GM21526 (cell line): ENCODE measurements at regions not wholly inside any gene's neighbourhood (a gene's known extent, or its start where the extent isn't known, plus 50 kb on each side); places are given as distances from the start of the nearest gene placed in this dataset.
"Not testable (repeated sequence)": the region's sequence is repeated elsewhere in the genome, so short reads cannot be mapped to it uniquely, and the experiment has no call there.

Experiments used
- ATAC-seq: cut with Tn5 transposase; IDR thresholded peaks from one replicate; pipeline ENCODE4 v1.9.1; 2021; ENCODE audit warnings: moderate library complexity; ENCODE audit not compliant: unreplicated experiment, low FRiP score

DNA sequence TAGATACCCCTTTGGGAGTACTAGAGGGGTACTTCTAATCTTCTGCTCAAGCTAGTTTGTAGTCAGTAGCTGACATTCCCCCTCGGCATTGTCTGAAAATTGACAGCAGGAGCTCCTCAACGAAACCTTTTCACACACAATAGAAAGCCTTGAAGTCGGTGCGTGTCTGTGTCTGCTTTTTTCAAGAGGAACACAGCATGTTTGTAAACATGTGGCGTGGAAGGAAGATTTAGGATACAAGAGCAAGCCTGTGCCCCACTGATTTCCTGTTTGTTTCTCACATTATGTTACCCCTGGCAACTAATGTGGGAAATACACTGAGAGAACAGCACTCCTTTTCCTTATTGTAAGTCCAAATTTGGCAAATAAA is 252.6 kb downstream of the ANKRD50 start:
- ATAC-seq = no peak

DNA sequence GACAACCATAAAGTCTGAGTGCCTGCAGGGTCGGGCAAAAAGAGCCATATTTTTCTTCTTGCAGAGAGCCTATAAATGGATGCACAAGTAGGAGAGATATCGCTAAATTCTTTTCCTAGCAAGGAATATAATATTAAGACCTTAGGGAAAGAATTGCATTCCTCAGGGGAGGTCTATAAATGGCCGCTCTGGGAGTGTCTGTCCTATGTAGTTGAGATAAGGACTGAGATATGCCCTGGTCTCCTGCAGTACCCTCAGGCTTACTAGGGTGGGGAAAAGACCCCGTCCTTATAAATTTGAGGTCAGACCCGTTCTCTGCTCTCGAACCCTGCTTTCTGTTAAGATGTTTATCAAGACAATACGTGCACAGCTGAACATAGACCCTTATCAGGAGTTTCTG is 250.9 kb downstream of the ANKRD50 start:
- ATAC-seq = not testable (repeated sequence)

DNA sequence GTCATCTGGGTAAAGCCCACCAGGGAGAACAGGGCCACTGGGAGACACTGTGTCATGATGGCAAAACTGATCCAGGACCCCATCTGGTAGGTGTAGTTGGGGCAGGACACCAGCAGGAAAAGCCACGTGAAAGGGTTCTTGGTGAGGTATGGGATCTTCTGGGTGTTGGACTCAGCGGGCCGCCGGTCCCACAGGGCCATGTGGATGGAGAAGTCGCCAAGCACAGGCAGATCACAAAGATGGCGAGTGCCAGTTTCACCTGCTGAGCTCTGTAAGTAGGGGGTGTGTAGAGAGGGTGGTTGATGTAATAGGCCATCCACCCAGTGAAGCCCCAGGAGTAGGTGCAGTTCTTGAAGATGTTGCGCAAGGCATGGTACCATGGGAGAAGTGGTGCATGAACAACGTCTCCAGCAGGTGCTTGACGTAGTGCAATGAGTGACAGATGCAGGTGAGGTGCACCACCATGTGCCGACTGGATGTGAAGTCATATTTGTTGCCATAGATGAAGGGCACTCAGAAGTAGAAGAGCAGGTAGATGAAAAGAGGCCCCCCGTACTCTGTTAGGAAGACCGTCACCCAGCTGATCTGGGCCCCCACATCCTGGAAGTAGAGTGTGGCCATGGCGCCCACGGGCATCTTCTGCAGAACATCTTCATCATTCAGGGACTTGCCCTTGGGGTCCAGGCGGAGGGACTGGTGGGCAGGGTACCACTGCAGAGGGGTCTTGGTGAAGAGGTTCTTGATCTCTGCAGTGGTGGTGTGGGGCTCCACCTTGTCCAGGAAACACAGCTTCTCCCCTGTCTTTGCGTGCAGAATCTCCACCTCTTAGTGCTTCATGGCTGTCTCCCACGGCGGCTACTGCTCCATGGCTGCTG is 249.3 kb downstream of the ANKRD50 start:
- ATAC-seq = no peak

DNA sequence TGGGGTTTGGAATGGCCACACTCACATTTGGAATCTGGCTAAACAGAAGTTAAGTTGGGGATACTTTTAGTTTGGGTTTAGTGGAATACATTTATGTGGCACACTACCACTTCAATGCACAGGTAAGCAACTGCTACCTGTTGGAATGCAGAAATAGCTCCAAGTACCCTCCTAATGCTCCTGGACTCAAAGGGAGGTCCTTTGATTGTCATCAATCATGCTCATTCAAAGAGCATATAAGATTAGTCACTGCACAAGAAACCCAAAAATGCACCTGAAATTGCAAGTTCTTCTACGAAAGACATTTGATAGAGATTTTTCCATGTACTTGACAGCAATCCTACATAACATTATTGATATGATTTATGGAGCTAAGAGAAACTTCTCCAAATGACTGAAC is 247.7 kb downstream of the ANKRD50 start:
- ATAC-seq = no peak

DNA sequence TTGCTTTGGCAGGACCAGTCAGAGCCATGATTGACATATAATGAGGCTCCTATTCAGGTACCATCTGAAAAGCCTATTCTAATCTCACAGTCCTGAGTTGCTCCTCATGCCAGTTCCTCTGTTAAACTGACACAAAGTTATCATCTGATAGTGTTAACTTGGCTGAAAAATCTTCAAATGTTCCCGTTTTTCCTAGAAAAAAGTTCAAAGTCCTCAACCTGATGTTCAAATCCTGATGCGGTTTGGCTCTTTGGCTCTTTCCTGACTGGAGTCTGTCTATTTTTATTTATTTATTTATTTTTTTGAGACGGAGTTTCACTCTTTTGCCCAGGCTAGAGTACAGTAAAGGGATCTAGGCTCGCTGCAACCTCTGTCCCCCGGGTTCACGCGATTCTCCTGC is 244.2 kb downstream of the ANKRD50 start:
- ATAC-seq = no peak

DNA sequence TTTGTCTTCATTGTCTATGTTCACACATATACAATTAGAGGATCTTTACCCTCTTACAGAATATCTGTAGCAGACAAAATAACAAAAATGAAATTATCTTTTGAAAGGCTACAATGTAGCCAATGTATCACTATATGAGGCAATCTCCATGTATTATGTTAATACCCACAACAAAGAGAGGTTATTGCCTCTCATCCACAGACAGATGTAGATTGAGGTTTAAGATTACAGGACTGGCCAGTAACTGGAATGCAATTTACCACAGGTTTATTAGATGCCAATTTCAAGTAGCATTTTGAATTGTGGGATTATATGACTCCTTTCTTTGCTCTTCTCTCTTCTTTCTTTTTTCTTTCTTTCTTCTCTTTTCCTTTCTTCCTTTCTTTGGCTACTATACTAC is 242.6 kb downstream of the ANKRD50 start:
- ATAC-seq = no peak

DNA sequence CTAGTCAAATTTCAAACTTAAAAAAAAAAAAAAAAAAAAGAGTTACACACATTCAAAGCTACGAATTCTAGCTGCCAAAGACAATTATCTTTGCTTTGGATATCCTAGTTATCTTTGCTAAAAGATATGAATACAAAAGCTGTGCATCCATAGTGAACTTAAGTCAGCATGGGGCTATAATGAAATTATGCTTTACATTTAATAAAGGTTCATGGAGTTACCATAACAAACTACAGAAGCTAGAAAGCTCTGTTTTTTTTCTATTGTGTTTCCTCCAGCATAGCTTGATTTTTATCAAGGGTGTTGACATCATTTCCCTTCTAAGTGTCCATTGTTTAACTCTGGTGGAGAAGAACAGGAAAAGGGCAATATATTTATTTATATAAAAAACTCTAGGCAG is 234.1 kb downstream of the ANKRD50 start:
- ATAC-seq = no peak

DNA sequence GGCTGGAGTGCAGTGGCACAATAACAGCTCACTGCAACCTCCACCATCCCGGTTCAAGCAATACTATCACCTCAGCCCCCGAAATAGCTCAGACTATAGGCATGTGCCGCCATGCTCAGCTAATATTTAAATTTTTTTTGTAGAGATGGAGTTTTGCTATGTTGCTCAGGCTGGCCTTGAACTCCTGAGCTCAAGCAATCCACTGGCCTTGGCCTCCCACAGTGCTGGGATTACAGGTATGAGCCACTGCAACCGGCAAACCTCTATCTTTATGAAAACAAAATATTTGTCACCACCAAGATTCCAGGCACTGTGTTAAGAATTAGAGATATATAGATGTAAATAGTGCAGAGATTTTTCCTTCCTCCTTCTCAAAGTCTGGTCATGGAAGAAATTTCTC is 232.5 kb downstream of the ANKRD50 start:
- no peak for ATAC-seq

DNA sequence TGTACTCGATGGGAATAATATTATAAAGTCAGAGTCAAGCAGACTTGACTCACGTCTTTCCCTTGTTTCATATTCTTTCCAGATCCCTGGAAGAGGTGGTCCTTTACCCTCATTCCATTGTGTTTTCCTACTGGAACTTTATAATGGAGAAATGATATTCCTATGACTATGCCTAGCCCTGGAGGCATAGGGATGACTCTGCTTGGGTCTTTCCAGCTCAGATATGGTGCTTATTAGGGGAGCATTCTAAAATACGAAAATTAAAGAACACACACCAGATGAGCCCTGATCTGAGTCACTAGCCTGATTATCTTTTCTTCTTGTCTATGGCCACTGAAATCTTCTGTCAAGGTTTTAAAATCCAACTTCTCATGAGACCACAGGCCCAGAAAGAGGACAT is 231.4 kb downstream of the ANKRD50 start:
- ATAC-seq = no peak

DNA sequence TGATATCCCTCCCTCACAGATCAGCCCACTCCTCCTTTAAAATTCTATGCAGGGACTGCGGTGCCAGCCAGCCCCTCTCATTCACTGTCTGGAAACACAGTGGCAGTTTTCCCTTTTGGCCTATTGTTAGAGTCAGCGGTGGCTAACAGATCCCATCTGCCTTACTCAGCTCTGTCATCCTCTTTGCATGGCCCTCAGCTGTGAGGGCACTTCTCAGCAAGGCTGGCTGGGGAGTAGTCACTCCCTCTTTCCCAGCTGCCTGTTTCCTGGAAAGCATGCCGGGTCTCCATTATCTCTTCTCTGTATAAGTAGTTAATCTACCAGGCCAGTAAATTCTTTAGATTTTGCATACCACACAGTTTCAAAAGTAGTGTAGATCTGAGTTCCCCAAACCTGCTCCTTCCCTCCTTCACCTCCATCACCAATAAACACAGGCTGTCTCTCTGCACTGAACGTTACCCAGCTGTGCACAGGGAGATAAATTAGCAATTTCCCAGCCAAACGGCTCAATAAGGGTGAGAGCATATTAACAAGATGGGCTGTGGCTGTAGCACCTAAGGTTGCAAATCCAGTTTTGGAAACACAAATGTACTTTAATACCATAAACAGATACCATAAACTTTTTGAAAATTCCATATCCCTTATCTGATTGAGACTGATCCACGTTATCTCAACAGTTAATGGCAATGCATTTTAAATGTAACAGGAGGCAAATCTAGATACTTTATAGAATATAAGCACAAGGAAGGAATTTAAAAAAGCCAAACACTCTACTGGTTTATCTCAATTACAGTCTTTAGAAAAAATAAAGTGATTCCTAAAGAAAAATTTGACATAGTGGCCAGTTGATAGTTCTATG is 229.3 kb downstream of the ANKRD50 start:
- ATAC-seq = no peak

DNA sequence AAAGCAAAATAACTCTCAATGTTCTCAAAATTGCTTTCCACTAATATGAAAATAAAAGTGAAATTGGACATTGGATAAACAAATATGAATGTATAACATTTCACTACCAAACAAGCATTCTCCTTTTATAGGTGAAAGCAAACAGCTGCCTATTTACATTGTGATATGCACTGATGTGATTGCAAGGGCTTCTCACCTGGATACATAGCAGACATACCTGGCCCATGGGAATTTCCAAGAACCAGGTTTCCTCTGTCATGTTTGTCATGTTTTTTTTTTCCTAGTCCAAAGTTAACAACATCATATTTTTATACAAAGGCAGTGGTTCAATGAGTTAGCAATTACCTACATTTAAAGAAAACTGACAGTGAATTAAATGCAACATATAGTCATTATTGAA is 228.5 kb downstream of the ANKRD50 start:
- no peak for ATAC-seq

DNA sequence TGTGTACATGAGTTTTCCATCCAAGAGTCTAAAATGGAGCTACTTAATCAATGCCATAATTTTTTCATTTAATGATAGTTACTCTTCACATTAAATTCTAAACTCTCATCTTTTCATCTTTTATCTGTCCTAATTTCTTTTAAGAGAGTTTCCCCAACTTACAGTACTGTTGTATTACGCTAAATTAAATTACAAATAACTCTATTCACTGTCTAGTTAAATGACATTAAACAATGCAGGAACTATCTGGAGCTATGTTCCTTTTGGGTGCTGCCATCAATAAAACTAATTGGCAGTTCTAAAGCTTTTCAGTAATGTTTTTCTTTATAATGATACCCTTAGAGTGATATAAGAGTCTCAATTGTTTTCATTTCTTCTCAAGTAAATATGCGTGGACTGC is 227.6 kb downstream of the ANKRD50 start:
- ATAC-seq = no peak

DNA sequence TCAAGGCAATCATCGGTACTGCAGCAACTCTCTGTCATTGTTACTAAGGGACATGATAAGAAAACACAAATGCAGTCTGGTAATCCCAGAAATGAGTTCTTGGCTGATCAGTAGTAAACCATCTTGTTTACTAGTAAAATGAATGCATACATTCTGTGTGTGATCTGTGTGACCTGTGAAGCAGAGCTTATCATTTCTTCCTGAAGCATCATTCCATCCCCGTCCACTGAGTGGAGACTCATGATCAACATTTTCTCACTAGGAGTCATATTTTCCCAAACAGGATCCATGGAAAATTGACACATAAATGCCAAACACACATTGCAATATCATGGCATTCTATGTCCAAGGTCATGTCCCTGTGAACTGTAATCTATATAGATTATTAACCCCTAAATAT is 226.1 kb downstream of the ANKRD50 start:
- no peak for ATAC-seq

DNA sequence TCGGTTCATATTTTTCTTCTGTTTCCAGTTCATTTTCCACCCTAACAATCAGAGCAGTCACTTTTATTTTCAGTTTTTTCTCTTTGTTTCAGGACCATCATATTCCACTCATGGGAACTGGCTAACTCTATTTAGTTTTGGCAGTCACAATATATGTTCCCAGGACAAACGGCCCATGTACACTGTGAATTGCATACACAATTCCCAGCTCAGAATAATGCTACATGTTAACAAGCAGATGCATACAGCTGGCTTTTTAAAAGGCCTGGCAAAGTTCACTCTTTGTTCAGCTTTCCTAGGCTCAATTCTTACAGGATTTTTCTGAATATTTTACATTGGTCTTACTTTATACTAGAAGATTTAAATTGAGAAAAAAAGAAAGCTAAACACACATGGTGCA is 224.9 kb downstream of the ANKRD50 start:
- no peak for ATAC-seq

DNA sequence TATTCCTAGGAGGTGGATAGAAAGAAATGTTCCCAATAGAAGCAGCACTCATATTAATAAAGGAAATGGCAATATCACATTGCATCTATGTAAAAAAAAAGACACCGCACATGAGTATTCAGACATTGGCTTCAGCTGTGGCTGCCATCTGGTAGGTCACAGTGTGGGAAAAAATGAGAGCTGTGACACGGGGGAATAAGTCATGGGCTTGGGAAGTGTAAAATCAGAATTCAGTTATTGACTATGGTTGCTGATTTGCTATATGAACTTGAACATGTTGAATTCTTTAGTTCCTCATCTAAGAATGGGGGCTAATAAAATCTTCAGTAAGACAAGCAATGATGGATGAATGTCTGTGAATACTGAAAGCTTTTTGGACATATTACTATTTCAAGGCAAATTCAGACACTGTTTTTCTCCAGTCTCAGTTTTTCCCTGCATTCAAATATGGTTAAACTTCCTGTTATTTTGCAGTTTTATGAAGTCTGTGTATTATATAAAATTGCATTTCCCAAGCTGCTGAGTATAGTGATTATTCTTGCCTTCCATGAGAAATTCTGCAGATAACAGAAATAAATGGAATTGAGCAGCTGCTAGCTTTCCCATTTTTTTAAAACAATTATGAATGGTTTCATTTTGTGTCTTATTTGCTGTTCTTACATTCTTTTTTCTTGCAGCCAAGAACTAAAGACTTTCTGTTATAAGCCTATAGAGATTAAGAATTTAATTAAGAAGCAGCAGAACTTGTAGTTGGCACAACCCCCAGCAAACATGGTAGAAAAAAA is 221.0 kb downstream of the ANKRD50 start:
- ATAC-seq = no peak

DNA sequence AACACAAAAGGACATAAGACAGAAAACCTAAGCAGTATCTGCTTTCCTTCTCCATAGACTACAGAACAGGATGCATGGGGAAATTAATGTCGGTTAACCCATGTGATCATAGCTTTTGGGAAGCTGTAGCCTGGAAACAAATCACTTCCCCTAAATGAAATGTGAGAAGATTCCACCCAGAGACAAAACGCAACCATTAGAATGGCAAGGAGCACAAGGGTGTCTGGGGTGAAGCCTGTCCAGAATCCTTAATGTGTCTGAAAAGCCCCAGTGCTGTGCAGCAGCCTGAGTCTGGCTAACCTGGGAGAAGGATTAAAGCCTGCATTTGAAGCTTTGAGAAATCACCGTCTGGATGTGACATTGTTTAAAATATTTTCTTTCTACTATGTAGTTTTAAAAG is 213.3 kb downstream of the ANKRD50 start:
- ATAC-seq = no peak

DNA sequence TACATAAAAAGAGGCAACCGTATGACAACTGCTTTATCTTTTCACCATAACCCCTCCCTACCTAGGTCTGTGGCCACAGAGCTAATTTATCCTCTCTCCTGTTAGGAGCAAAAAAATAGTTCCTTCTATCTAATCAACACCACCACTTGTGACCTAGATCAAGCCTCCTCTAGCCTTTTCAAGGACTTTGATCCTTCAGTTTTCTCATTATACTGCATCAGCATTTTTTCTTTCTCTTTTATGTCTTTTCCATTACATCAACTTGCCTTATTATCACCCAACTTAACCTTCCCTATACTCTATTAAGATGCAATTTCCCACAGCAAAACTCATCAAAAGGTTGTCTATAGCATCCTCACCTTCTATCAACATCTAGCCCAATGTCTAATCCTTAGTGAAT is 211.0 kb downstream of the ANKRD50 start:
- ATAC-seq = no peak

DNA sequence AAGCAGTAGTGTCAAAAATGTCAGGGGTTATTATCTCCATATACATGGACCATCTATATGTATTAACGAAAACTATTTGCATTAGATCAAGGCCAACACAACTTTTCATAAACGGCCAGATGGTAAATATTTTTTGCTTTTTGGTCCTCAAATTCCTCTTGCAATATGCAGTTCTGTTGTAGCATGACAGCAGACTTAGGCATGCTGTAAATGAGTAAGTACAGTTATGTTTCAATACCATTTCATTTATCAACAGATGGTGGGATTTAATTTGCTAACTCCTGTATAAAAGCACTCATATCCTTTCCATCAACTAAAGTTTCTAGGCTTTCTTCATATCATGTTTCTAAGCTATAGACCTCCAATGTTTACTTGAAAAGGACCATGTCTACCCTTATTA is 208.1 kb downstream of the ANKRD50 start:
- no peak for ATAC-seq

DNA sequence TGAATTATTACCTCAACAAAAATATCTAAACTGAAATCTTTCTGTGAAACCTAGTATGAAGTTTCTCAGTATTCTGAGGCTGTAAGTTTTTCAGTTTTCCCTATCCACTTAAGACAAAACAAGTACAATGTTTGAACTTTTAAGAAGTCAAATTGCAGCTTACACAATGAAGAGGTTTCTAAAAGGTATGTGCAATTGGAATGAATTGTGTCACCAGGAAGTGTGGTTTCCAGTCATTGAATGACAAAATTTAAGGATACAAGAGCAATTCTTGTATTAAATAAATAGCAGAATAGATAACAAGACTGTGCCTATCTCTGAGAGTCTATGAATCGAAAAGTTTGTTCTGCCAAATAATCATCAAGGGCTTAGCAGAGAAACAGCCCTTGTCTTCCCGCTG is 207.3 kb downstream of the ANKRD50 start:
- no peak for ATAC-seq

DNA sequence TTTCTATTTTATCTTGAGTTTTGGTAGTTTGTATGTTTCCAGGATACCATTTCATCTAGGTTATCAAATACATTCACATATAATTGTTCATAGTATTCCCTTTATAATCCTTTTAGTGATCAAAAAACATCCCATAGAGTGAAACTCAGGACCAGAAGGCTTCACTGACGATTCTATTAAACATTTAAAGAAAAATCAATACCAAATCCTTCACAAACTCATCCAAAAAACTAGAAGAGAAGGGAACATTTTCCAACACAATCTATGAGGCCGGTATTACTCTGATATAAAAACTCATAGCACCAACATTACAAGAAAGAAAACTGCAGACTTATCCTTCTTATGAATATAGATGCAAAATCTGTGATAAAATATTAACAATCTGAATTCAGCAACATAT is 203.4 kb downstream of the ANKRD50 start:
- ATAC-seq = no peak

DNA sequence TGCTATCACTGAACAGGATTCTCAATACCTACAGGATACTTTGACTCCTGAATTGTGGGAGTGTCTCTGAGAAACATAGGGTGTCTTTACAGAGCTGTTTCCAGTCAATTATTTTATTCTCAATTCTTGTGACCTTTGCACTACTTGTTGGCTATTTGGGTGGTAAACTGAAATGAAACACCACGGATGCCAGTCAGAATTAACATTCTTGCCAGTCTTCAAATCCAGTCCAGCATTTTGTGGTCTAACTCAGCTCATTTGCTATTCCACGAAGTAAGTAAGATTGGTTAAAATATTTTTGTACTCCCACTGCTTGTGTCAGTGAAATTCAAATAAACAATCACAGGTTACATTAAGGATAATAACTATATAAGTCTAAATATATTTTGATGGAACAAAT is 197.9 kb downstream of the ANKRD50 start:
- no peak for ATAC-seq
